Lung (tissue), 11 donors: ENCODE measurements at regions not wholly inside any gene's neighbourhood (a gene's known extent, or its start where the extent isn't known, plus 50 kb on each side); places are given as distances from the start of the nearest gene placed in this dataset.

Experiments
- ATAC-seq: fragments of 200-7000 bp; cut with Tn5 transposase; one replicate; pipeline ENCODE4 v1.9.1; 2020; ENCODE audit warnings: moderate number of reproducible peaks; ENCODE audit not compliant: insufficient read depth, low FRiP score
- DNase-seq, 3 donors: peaks; one replicate each; pipeline ENCODE4 v3.0.0-alpha.2; 2013 to 2017
- H3K27ac ChIP-seq, 2 donors: one replicate each; pipeline ENCODE4 v1.5.1; 2013; ENCODE audit warnings: mild to moderate bottlenecking in 2 of 2, moderate library complexity in 2 of 2, control low read depth in 1 of 2, inconsistent platforms in 1 of 2, low read depth in 1 of 2, low read length in 1 of 2
- H3K27me3 ChIP-seq, 3 donors: one replicate each; pipeline ENCODE4 v1.5.1; 2013; ENCODE audit warnings: low read length in 2 of 3; ENCODE audit not compliant: control insufficient read depth in 3 of 3, insufficient read depth in 3 of 3
- H3K36me3 ChIP-seq, 4 donors: one replicate each; pipeline ENCODE4 v1.5.1; 2013; ENCODE audit warnings: low read length in 4 of 4, mild to moderate bottlenecking in 1 of 4, moderate library complexity in 1 of 4; ENCODE audit not compliant: control insufficient read depth in 4 of 4, insufficient read depth in 4 of 4
- H3K4me1 ChIP-seq, 5 donors: one replicate each; pipeline ENCODE4 v1.5.1; 2013; ENCODE audit warnings: low read length in 5 of 5, mild to moderate bottlenecking in 2 of 5, moderate library complexity in 1 of 5; ENCODE audit not compliant: control insufficient read depth in 5 of 5, insufficient read depth in 5 of 5
- H3K4me3 ChIP-seq: one replicate; pipeline ENCODE4 v1.5.1; 2013; ENCODE audit warnings: mild to moderate bottlenecking, control low read depth, moderate library complexity
- H3K9ac ChIP-seq, 2 donors: one replicate each; pipeline ENCODE4 v1.5.1; 2013; ENCODE audit warnings: low read length in 2 of 2, control low read depth in 1 of 2; ENCODE audit not compliant: insufficient read depth in 1 of 2
- H3K9me3 ChIP-seq, 4 donors: one replicate each; pipeline ENCODE4 v1.5.1; 2013; ENCODE audit warnings: low read length in 3 of 4, mild to moderate bottlenecking in 1 of 4, moderate library complexity in 1 of 4; ENCODE audit not compliant: control insufficient read depth in 4 of 4, insufficient read depth in 3 of 4
- WGBS, 2 donors: extraction: QIAGEN DNeasy Blood & Tissue Kit; methylation state at CpG; one replicate each; pipeline ENCODE4 v1.1.7; 2013; 5-methylcytosine and 5-hydroxymethylcytosine counted together
- TF ChIP-seq, protein P1 (sequence below): IDR thresholded peaks from 2 replicates; pipeline ENCODE4 v1.5.1; 2012; ENCODE audit warnings: mild to moderate bottlenecking; ENCODE audit errors: control extremely low read depth, extremely low read depth
- donor health status: control.
- donor health status: control.
- donor health status: Bipolar disorder and iron deficiency.
- donor health status: healthy.
- donor health status: DM: yes; HTN: yes; CAD: no.

DNA sequence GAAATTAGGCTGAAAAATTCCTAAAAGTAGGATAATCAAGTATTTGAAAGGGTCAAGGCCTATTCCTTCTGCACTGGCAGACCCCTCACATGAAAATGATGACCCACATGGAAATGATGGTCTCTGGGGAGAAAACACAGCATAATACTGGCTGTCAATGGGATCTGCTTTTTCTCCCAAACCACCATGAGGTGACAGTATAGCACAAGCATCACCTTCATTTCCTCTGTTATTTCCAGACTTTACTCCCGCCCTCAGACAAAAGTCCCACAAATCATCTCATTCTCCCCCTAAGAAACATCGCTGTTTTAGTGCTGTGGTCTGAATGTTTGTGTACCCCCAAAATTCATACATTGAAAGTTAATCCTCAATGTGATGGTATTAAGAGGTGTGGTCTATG, 161.0 kb downstream of the RSL24D1 start:
- no peak for ATAC-seq
- 91 to 92% methylated on average over 2 of the region's 2 CpGs for WGBS, 2 donors
- no peaks in the 10 kb centered on the region for H3K36me3 ChIP-seq
- TF ChIP-seq, protein P1, sequence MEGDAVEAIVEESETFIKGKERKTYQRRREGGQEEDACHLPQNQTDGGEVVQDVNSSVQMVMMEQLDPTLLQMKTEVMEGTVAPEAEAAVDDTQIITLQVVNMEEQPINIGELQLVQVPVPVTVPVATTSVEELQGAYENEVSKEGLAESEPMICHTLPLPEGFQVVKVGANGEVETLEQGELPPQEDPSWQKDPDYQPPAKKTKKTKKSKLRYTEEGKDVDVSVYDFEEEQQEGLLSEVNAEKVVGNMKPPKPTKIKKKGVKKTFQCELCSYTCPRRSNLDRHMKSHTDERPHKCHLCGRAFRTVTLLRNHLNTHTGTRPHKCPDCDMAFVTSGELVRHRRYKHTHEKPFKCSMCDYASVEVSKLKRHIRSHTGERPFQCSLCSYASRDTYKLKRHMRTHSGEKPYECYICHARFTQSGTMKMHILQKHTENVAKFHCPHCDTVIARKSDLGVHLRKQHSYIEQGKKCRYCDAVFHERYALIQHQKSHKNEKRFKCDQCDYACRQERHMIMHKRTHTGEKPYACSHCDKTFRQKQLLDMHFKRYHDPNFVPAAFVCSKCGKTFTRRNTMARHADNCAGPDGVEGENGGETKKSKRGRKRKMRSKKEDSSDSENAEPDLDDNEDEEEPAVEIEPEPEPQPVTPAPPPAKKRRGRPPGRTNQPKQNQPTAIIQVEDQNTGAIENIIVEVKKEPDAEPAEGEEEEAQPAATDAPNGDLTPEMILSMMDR: no peak
- H3K9me3 ChIP-seq: no peaks in the 10 kb centered on the region
- no peak for DNase-seq
- H3K4me1 ChIP-seq: peaks cover 0 to 6% (median 0%) of the 10 kb centered on the region in 5 donors
- H3K9ac ChIP-seq: no peak overlapping the region
- no peak overlapping the region for H3K4me3 ChIP-seq
- H3K27ac ChIP-seq: no peak overlapping the region
- H3K27me3 ChIP-seq: no peaks in the 10 kb centered on the region

DNA sequence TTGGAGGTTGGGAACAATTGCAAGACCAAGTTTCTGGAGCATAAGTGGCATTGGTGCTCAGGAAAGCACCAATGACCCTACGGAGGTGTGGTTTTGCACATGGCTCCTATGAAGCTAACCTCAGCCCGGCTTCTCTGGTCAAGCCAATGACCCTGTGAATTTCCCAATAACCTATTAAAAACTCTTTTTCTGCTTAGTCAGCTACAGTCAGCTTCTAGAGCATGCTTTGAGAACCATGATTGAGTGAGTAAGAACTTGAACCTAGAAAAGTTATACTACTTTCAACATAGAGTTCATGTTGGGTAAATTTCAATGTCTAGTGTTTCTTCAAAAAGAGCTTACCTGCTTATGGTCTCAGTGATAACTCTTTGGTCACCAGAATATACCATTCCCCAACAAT, 163.2 kb downstream of the RSL24D1 start:
- 90 to 97% methylated on average over 2 of the region's 2 CpGs for WGBS, 2 donors
- no peaks in the 10 kb centered on the region for H3K36me3 ChIP-seq
- TF ChIP-seq, protein P1: no peak

DNA sequence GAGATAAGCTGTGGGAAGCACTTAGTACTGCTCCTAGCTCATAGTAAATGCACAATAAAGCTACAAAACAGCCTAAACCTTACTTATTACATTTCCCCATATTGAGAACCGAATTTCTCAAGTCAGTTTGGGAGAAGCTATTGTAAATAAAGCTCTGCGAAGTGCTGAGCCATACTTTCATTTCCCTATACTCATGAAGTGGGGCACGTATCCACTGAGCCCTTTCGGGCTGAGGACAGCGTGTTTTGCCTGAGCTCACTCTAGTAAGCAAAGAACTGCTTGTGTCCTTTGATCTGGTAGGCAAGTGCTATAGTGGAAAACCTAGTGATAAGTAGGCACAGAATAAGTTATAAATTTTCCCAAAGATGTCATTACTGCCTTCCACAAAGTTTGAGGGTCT, 165.0 kb downstream of the RSL24D1 start:
- peaks cover 0 to 10% (median 0%) of the 10 kb centered on the region in 5 donors for H3K4me1 ChIP-seq
- TF ChIP-seq, protein P1: no peak
- H3K4me3 ChIP-seq: no peak overlapping the region
- H3K36me3 ChIP-seq: no peaks in the 10 kb centered on the region
- no peaks in the 10 kb centered on the region for H3K27me3 ChIP-seq
- 54 to 59% methylated on average over 5 of the region's 5 CpGs for WGBS, 2 donors
- no peak for ATAC-seq
- H3K9me3 ChIP-seq: no peaks in the 10 kb centered on the region
- H3K9ac ChIP-seq: no peak overlapping the region
- DNase-seq: no peak
- no peak overlapping the region for H3K27ac ChIP-seq

More for the DNA sequence above, 163.2 kb downstream of the RSL24D1 start:
- no peak overlapping the region for H3K4me3 ChIP-seq
- H3K4me1 ChIP-seq: peaks cover 0 to 10% (median 0%) of the 10 kb centered on the region in 5 donors
- no peak overlapping the region for H3K27ac ChIP-seq
- DNase-seq (no peak), ATAC-seq (no peak)
- H3K9me3 ChIP-seq: no peaks in the 10 kb centered on the region
- H3K9ac ChIP-seq: no peak overlapping the region
- no peaks in the 10 kb centered on the region for H3K27me3 ChIP-seq

DNA sequence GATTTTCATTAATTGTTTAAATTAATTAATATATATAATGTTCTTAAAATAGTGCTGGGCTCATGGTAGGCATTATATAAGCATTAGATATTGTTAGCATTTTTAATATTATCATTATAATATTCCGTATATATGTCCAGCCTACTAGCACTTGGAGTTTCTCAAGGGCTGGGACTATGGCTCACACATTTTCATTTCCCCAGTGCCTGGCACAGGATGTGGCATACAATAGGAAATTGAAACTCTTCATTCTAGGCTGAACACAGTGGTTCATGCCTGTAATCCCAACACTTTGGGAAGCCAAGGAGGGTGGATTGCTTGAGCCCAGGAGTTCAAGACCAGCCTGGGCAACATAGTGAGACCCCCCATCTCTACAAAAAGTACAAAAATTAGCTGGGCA, 170.4 kb downstream of the RSL24D1 start:
- DNase-seq: no peak
- Histone ChIP-seq H3K4me3 (no peak overlapping the region), H3K27me3 (no peaks in the 10 kb centered on the region), H3K9me3 (no peaks in the 10 kb centered on the region), H3K9ac (no peak overlapping the region), H3K27ac (no peak overlapping the region), H3K36me3 (no peaks in the 10 kb centered on the region), H3K4me1 (peaks cover 0 to 7% (median 0%) of the 10 kb centered on the region in 5 donors)
- WGBS, 2 donors: 91 to 94% methylated on average over 1 of the region's 1 CpG
- ATAC-seq: no peak
- TF ChIP-seq, protein P1: no peak
